ENCODE measurements at regions not wholly inside any gene's neighbourhood (a gene's known extent, or its start where the extent isn't known, plus 50 kb on each side); places are given as distances from the start of the nearest gene placed in this dataset.

DNA sequence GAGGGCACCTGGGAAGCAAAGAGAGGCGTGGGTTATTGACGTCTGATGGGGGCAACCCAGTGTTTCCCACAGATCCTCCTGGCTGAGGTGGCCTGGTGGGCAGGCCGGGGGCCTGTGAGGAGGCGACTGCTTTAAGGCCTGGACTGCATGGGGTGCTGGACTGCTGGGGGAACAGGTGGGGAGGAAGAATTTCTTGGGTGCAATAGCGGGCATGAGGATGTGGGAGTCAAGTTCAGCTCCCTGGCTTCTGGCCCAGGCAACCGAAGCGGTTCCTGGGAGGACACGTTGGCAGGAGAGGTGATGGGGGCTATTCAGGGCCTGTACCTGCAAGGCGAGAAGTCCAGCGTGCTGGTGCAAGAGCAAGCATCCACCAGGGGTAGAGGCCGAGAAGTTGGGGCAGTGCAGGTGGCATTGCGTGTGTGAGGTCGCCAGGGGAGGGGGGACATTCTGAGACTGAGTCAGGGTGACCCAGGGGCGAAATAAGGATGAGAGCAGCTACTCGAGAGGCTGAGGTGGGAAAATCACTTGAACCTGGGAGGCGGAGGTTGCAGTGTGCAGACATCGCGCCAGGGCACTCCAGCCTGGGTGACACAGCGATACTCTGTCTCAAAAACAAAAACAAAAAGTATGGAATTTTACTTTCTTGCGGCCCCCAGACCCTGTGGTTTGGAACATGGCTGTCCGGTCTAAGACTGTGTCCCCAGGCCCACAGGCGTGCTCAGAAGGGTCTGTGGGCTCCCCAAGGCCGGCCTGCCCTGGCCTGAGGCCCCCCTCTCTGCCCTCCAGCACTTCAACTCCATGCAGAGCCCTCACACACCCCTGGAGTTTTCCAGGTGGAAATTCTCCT is 53.6 kb upstream of the ELN start:
- Histone ChIP-seq H3K27me3 (ENCODE audit: control insufficient read depth, insufficient read depth, low read length) (no peaks in the 10 kb centered on the region), H3K36me3 (ENCODE audit: control insufficient read depth in 2 of 3, insufficient read depth in 3 of 3, low read length in 3 of 3) (no peaks in the 10 kb centered on the region), H3K27ac (ENCODE audit: low read depth in 2 of 2, low read length in 2 of 2) (no peak overlapping the region), H3K4me1 (ENCODE audit: control insufficient read depth in 2 of 3, insufficient read depth in 2 of 3, low read depth in 1 of 3, low read length in 3 of 3) (peaks cover 0 to 10% (median 6%) of the 10 kb centered on the region in 3 donors), H3K9ac (ENCODE audit: low read length in 3 of 3) (no peak overlapping the region), H3K9me3 (ENCODE audit: control insufficient read depth in 2 of 3, insufficient read depth in 1 of 3, low read length in 3 of 3) (no peaks in the 10 kb centered on the region), H3K4me3 (ENCODE audit: low read length in 3 of 3) (no peak overlapping the region)
- DNase-seq = peak in 1 of 5 donors; percentile 63
- intact Hi-C loops (cut with DNase I) = no loop called here
- no peak for TF ChIP-seq CTCF (IDR thresholded peaks at IDR 0.05; ENCODE audit: borderline replicate concordance, extremely low read depth, insufficient read depth)
- FAIRE-seq = no peak

GRCh38 chr7:73974948-73975926 is 52.7 kb upstream of the ELN start:
- intact Hi-C loops (cut with DNase I) = no loop called here
- FAIRE-seq = no peak

More at GRCh38 chr7:73974948-73975926, 52.7 kb upstream of the ELN start:
- Histone ChIP-seq H3K9me3 (ENCODE audit: control insufficient read depth in 2 of 3, insufficient read depth in 1 of 3, low read length in 3 of 3) (no peaks in the 10 kb centered on the region), H3K4me1 (ENCODE audit: control insufficient read depth in 2 of 3, insufficient read depth in 2 of 3, low read depth in 1 of 3, low read length in 3 of 3) (peaks cover 0 to 10% (median 6%) of the 10 kb centered on the region in 3 donors), H3K27me3 (ENCODE audit: control insufficient read depth, insufficient read depth, low read length) (no peaks in the 10 kb centered on the region), H3K27ac (ENCODE audit: low read depth in 2 of 2, low read length in 2 of 2) (no peak overlapping the region), H3K36me3 (ENCODE audit: control insufficient read depth in 2 of 3, insufficient read depth in 3 of 3, low read length in 3 of 3) (no peaks in the 10 kb centered on the region), H3K4me3 (ENCODE audit: low read length in 3 of 3) (no peak overlapping the region), H3K9ac (ENCODE audit: low read length in 3 of 3) (no peak overlapping the region)
- peak in 2 of 5 donors; percentile 29 to 58 for DNase-seq
- TF ChIP-seq CTCF (IDR thresholded peaks at IDR 0.05; ENCODE audit: borderline replicate concordance, extremely low read depth, insufficient read depth) = no peak

Measured in kidney (tissue), 13 donors.